Spleen (tissue), 11 donors: ENCODE measurements at regions not wholly inside any gene's neighbourhood (a gene's known extent, or its start where the extent isn't known, plus 50 kb on each side); places are given as distances from the start of the nearest gene placed in this dataset.
"Not testable (repeated sequence)": the region's sequence is repeated elsewhere in the genome, so short reads cannot be mapped to it uniquely, and the experiment has no call there.

Experiments
- DNase-seq: peaks from one replicate; pipeline ENCODE4 v3.0.0-alpha.2; 2020
- H3K27ac ChIP-seq, 8 donors: fragments of 200-600 bp; sonication (generic) in 7 of 8; 1 replicate in 4 of 8; 2 replicates in 4 of 8; pipeline versions ENCODE4 v1.5.0 to v1.8.0; 2016 to 2021; ENCODE audit warnings: inconsistent platforms in 4 of 8, mild to moderate bottlenecking in 4 of 8, moderate library complexity in 1 of 8
- H3K27me3 ChIP-seq, 7 donors: fragments of 200-600 bp; sonication (generic) in 6 of 7; replicated peaks in 1 of 7; 1 replicate in 4 of 7; 2 replicates in 3 of 7; pipeline versions ENCODE4 v1.5.0 to v1.8.0; 2016 to 2021; ENCODE audit warnings: inconsistent platforms in 3 of 7, mild to moderate bottlenecking in 1 of 7
- H3K36me3 ChIP-seq, 6 donors: fragments of 200-600 bp; sonication (generic) in 5 of 6; 1 replicate in 4 of 6; 2 replicates in 2 of 6; pipeline versions ENCODE4 v1.5.0 to v1.8.0; 2016 to 2021; ENCODE audit warnings: inconsistent platforms in 2 of 6
- H3K4me1 ChIP-seq, 6 donors: fragments of 200-600 bp; sonication (generic) in 5 of 6; 1 replicate in 3 of 6; 2 replicates in 3 of 6; pipeline versions ENCODE4 v1.5.0 to v1.8.0; 2016 to 2021; ENCODE audit warnings: inconsistent platforms in 3 of 6
- H3K4me3 ChIP-seq, 8 donors: fragments of 200-600 bp; sonication (generic) in 7 of 8; 1 replicate in 4 of 8; 2 replicates in 4 of 8; pipeline versions ENCODE4 v1.5.0 to v1.8.0; 2016 to 2021; ENCODE audit warnings: inconsistent platforms in 4 of 8, mild to moderate bottlenecking in 4 of 8, moderate library complexity in 2 of 8
- H3K9me3 ChIP-seq, 8 donors: fragments of 200-600 bp; sonication (generic) in 7 of 8; 1 replicate in 4 of 8; 2 replicates in 4 of 8; pipeline versions ENCODE4 v1.5.0 to v1.8.0; 2016 to 2021; ENCODE audit warnings: inconsistent platforms in 4 of 8
- POLR2A ChIP-seq, 3 donors: fragments of 450-650 bp; IDR thresholded peaks; one replicate each; pipeline ENCODE4 v1.5.1; 2017; ENCODE audit warnings: antibody characterized with exemption in 3 of 3, mild to moderate bottlenecking in 1 of 3
- POLR2AphosphoS5 ChIP-seq, 3 donors: sonication (generic); formaldehyde crosslinking; IDR thresholded peaks; one replicate each; pipeline ENCODE4 v1.5.1; 2017; ENCODE audit warnings: antibody characterized with exemption in 3 of 3
- WGBS, 5 donors: extraction: QIAGEN DNeasy Blood & Tissue Kit in 3 of 5; methylation state at CpG; one replicate each; pipeline versions ENCODE4 v1.1.5 to v1.1.7; 2013 to 2018; 5-methylcytosine and 5-hydroxymethylcytosine counted together
- intact Hi-C: fragments of 100-400 bp; cut with DNase I; formaldehyde crosslinking; loops from one replicate; pipeline ENCODE4 v1.15.0; 2023; ENCODE audit warnings: low total_unique reads
- TF ChIP-seq, protein P1 (sequence below), 11 experiments: fragments of 200-600 bp in 7 of 11; fragments of 450-650 bp in 4 of 11; sonication (generic) in 4 of 11; IDR thresholded peaks in 8 of 11; conservative IDR thresholded peaks in 3 of 11; 1 replicate in 7 of 11; 2 replicates in 4 of 11; pipeline versions ENCODE4 v1.4.0 to v1.8.0; 2016 to 2021; ENCODE audit warnings: antibody characterized with exemption in 11 of 11, inconsistent platforms in 4 of 11, mild to moderate bottlenecking in 1 of 11
- donor health status: healthy with polysubstance abuse.
- donor health status: DM: no; HTN: no; CAD: no; lungs with moderate emphysema.
- donor health status: DM: no; HTN: no; CAD: no.
- donor health status: Bipolar disorder and iron deficiency.
- donor health status: healthy.
- donor health status: DM: no; HTN: no; CAD: no.
- donor health status: DM: yes; HTN: yes; CAD: no.

DNA sequence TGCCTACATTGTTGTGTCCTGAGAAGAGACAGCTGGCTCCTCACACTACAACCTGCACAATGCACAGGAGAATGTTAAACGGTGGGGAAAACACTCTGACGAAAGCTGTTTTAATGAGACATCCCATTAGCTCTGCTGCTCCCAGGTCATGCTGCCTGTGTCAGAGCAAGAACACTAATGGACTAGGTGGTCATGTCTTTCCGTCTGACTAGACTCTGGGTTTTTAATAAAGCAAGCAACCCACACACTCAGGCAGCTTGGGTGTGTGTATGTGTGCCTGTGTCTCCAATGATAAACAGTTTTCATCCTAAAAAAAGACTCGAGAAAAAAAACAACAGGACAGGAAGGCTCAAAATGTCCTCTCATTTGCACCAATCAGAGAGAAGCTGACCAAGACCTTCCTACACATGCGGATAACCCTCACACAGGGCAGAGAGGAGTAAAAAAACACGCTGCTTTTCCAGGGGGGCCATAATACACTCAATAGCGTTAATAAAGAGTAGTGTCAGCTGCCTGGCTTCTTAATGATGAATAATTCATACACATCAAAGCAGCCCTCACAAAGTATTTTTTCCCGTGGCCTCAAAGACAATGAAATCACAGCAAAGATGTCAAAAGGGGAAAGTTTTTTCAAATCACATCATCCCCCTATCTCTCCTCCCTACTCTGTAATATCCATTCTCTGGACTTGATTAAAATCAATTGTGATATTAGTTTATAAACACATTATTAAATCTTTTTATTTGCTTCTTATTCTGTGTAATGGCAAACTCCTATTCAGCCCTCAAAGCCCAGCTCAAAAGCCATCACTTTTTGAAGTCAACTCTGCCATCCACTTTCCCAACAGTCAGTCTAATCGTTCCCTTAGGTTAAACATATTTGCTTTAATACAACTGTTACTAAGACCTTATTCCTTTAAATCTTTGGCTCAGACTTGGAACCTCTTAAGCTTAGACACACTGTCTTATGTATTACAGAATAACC is 244.2 kb upstream of the CDH11 start:
- no peaks in the 10 kb centered on the region for H3K27me3 ChIP-seq
- H3K27ac ChIP-seq, result no peak overlapping the region
- intact Hi-C loops, result no loop called here
- H3K36me3 ChIP-seq, result no peaks in the 10 kb centered on the region
- WGBS, 5 donors, result 77 to 82% (median 77%) methylated on average over 9 of the region's 9 CpGs
- no peak overlapping the region for H3K4me3 ChIP-seq
- H3K4me1 ChIP-seq, result no peaks in the 10 kb centered on the region
- peaks cover 0 to 13% (median 4%) of the 10 kb centered on the region in 8 donors for H3K9me3 ChIP-seq
- TF ChIP-seq POLR2A (IDR thresholded peaks at IDR 0.05) (no peak), POLR2AphosphoS5 (IDR thresholded peaks at IDR 0.05) (no peak)
- TF ChIP-seq, protein P1, sequence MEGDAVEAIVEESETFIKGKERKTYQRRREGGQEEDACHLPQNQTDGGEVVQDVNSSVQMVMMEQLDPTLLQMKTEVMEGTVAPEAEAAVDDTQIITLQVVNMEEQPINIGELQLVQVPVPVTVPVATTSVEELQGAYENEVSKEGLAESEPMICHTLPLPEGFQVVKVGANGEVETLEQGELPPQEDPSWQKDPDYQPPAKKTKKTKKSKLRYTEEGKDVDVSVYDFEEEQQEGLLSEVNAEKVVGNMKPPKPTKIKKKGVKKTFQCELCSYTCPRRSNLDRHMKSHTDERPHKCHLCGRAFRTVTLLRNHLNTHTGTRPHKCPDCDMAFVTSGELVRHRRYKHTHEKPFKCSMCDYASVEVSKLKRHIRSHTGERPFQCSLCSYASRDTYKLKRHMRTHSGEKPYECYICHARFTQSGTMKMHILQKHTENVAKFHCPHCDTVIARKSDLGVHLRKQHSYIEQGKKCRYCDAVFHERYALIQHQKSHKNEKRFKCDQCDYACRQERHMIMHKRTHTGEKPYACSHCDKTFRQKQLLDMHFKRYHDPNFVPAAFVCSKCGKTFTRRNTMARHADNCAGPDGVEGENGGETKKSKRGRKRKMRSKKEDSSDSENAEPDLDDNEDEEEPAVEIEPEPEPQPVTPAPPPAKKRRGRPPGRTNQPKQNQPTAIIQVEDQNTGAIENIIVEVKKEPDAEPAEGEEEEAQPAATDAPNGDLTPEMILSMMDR (IDR thresholded peaks at IDR 0.05 in 8 of 11, conservative IDR thresholded peaks at IDR 0.05 in 3 of 11), result no peak
- DNase-seq, result no peak

DNA sequence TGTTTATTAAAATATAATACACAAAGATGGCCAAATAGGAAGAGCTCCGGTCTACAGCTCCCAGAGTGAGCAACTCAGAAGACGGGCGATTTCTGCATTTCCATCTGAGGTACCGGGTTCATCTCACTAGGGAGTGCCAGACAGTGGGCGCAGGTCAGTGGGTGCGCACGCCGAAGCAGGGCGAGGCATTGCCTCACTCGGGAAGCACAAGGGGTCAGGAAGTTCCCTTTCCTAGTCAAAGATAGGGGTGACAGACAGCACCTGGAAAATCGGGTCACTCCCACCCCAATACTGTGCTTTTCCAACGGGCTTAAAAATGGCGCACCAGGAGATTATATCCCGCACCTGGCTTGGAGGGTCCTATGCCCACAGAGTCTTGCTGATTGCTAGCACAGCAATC is 234.9 kb upstream of the CDH11 start:
- intact Hi-C loops, H3K36me3 ChIP-seq, H3K27ac ChIP-seq, H3K4me1 ChIP-seq, H3K4me3 ChIP-seq, H3K27me3 ChIP-seq, DNase-seq: not testable (repeated sequence)
- 91 to 98% (median 94%) methylated on average over 14 of the region's 14 CpGs for WGBS, 5 donors
- H3K9me3 ChIP-seq, result peaks cover 0 to 16% (median 8%) of the 10 kb centered on the region in 8 donors

DNA sequence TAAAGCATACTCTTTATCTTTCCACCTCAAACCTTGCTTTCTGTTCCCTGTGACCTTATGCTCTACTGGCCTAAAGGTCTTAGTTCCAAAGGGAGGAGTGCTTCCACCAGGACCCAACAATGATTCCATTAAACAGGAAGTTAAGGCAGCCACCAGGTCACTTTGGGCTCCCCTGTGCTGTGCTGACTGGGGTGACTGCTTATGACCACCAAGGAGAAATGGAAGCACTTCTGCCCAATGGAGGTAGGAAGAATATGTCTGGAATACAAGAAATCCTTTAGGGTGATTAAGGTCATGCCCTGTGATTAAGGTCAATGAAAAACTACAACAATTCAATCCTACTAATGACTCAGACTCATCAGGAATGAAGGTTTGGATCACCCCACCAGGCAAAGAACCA is 233.8 kb upstream of the CDH11 start:
- intact Hi-C loops, result no loop called here
- DNase-seq, result no peak
- no peaks in the 10 kb centered on the region for H3K4me1 ChIP-seq
- no peak for TF ChIP-seq POLR2A (IDR thresholded peaks at IDR 0.05)
- TF ChIP-seq POLR2AphosphoS5 (IDR thresholded peaks at IDR 0.05), result no peak
- TF ChIP-seq, protein P1 (IDR thresholded peaks at IDR 0.05 in 8 of 11, conservative IDR thresholded peaks at IDR 0.05 in 3 of 11), result no peak
- H3K4me3 ChIP-seq, result no peak overlapping the region
- H3K27me3 ChIP-seq, result no peaks in the 10 kb centered on the region
- no peak overlapping the region for H3K27ac ChIP-seq
- peaks cover 0 to 16% (median 8%) of the 10 kb centered on the region in 8 donors for H3K9me3 ChIP-seq
- H3K36me3 ChIP-seq, result no peaks in the 10 kb centered on the region

DNA sequence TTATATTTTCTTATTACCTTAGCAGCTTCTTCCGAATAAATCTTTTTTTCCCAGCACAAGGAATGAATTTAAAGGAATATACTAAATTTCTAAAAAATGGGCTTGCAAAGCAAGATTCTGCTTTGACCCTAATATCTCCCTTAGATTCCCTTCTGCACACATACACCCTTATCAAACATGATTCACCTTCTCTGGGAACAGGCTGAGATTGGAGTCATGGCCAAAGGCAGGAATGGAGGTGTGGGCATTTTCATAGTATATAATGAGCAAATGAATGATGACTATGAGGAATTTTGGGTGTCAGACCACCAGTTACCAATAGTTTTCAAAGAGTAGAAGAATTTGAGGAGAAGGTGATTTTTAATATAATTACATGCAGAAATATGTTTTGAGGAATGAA is 231.3 kb upstream of the CDH11 start:
- no peaks in the 10 kb centered on the region for H3K27me3 ChIP-seq
- no peak overlapping the region for H3K27ac ChIP-seq
- intact Hi-C loops, result no loop called here
- no peaks in the 10 kb centered on the region for H3K36me3 ChIP-seq
- H3K9me3 ChIP-seq, result peaks cover 0 to 16% (median 8%) of the 10 kb centered on the region in 8 donors
- no peak for DNase-seq
- 84 to 95% (median 93%) methylated on average over 1 of the region's 1 CpG for WGBS, 5 donors
- H3K4me1 ChIP-seq, result no peaks in the 10 kb centered on the region
- no peak overlapping the region for H3K4me3 ChIP-seq
- TF ChIP-seq, protein P1 (IDR thresholded peaks at IDR 0.05 in 8 of 11, conservative IDR thresholded peaks at IDR 0.05 in 3 of 11), result no peak
- TF ChIP-seq POLR2AphosphoS5 (IDR thresholded peaks at IDR 0.05), result no peak
